Dedifferentiated amniotic fluid mesenchymal stem cell (primary cell): ENCODE measurements at regions not wholly inside any gene's neighbourhood (a gene's known extent, or its start where the extent isn't known, plus 50 kb on each side); places are given as distances from the start of the nearest gene placed in this dataset.
"Not testable (repeated sequence)": the region's sequence is repeated elsewhere in the genome, so short reads cannot be mapped to it uniquely, and the experiment has no call there.

Source experiments
- DNase-seq: peaks from one replicate; pipeline ENCODE4 v3.0.0-alpha.2; 2016; ENCODE audit errors: extremely low spot score

- DNase-seq = no peak
These were observed 126.7 kb upstream of the BTG1 start for GRCh38 chr12:92272061-92272964.

- no peak for DNase-seq
These were observed 125.7 kb upstream of the BTG1 start for GRCh38 chr12:92271341-92271740.

- no peak for DNase-seq
These were observed 124.9 kb upstream of the BTG1 start for GRCh38 chr12:92270521-92270920.

GRCh38 chr12:92268946-92269345 is 123.3 kb upstream of the BTG1 start:
- DNase-seq = no peak

- DNase-seq = no peak
These were observed 116.0 kb upstream of the BTG1 start for GRCh38 chr12:92261692-92262091.

GRCh38 chr12:92261071-92261470 is 115.4 kb upstream of the BTG1 start:
- no peak for DNase-seq

GRCh38 chr12:92259696-92260251 is 114.1 kb upstream of the BTG1 start:
- no peak for DNase-seq

GRCh38 chr12:92259291-92259690 is 113.6 kb upstream of the BTG1 start:
- no peak for DNase-seq

GRCh38 chr12:92257261-92257660 is 111.6 kb upstream of the BTG1 start:
- no peak for DNase-seq

- DNase-seq = no peak
These were observed 110.1 kb upstream of the BTG1 start for GRCh38 chr12:92255741-92256140.

GRCh38 chr12:92253301-92253700 is 107.7 kb upstream of the BTG1 start:
- DNase-seq = no peak

GRCh38 chr12:92248977-92249376 is 103.3 kb upstream of the BTG1 start:
- DNase-seq = no peak

GRCh38 chr12:92244036-92244435 is 98.4 kb upstream of the BTG1 start:
- no peak for DNase-seq

GRCh38 chr12:92242907-92243306 is 97.3 kb upstream of the BTG1 start:
- DNase-seq = no peak

GRCh38 chr12:92237762-92238523 is 92.3 kb upstream of the BTG1 start:
- no peak for DNase-seq

GRCh38 chr12:92237262-92237661 is 91.6 kb upstream of the BTG1 start:
- DNase-seq = no peak

- DNase-seq = no peak
These were observed 90.2 kb upstream of the BTG1 start for GRCh38 chr12:92235703-92236472.

- no peak for DNase-seq
These were observed 88.9 kb upstream of the BTG1 start for GRCh38 chr12:92234533-92234932.

- no peak for DNase-seq
These were observed 87.8 kb upstream of the BTG1 start for GRCh38 chr12:92233346-92234015.

GRCh38 chr12:92232371-92232932 is 86.8 kb upstream of the BTG1 start:
- DNase-seq = not testable (repeated sequence)

- DNase-seq = not testable (repeated sequence)
These were observed 86.3 kb upstream of the BTG1 start for GRCh38 chr12:92231945-92232344.
